ENCODE measurements at regions not wholly inside any gene's neighbourhood (a gene's known extent, or its start where the extent isn't known, plus 50 kb on each side); places are given as distances from the start of the nearest gene placed in this dataset.
A peak's percentile ranks its signal among the peaks of the same experiment; 100 is the strongest.
"Not testable (repeated sequence)": the region's sequence is repeated elsewhere in the genome, so short reads cannot be mapped to it uniquely, and the experiment has no call there.

DNA sequence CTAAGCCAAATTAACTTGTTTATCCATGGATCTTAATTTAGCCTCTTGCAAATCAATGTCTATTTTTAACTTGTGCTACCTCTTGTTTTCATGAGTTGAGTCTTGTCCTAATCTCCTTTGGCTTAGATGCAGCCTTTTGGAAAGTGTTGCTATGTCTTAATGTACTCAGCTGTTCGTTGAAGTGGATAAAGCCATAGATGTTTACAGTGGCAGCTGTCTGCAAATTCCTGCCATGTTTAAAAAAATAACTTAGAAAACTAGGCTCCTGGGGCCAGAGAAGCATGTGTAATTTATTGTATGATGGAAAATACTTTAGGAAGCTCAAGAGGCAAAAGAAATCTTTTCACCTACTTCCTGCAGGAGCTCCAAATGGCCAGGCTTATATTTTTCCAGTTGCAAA is 253.1 kb upstream of the RHOBTB1 start:
- peak; percentile 32 for DNase-seq (ENCODE audit: low spot score)
- 38% methylated on average over 1 of the region's 1 CpG for WGBS (ENCODE audit: low lambda C conversion rate, missing lambda C conversion rate)
- Histone ChIP-seq H3K79me2 (no peaks in the 10 kb centered on the region), H3K9me3 (ENCODE audit: low read depth) (no peaks in the 10 kb centered on the region), H3K27me3 (no peaks in the 10 kb centered on the region), H3K9me2 (replicated peaks; ENCODE audit: insufficient read depth) (no peaks in the 10 kb centered on the region), H3K27ac (peak overlapping the region; percentile 58), H2AFZ (no peak overlapping the region), H3K4me1 (ENCODE audit: insufficient read depth) (no peaks in the 10 kb centered on the region), H3K4me3 (no peak overlapping the region), H3K36me3 (replicated peaks; ENCODE audit: insufficient read depth, low read depth) (no peaks in the 10 kb centered on the region), H4K20me1 (ENCODE audit: insufficient read depth, poor library complexity, severe bottlenecking) (no peaks in the 10 kb centered on the region), H3K4me2 (no peak overlapping the region)
- peak; percentile 57 for TF ChIP-seq EZH2phosphoT487 (IDR thresholded peaks at IDR 0.05; ENCODE audit: low read depth, severe bottlenecking, unreplicated experiment)
- TF ChIP-seq, protein P1, sequence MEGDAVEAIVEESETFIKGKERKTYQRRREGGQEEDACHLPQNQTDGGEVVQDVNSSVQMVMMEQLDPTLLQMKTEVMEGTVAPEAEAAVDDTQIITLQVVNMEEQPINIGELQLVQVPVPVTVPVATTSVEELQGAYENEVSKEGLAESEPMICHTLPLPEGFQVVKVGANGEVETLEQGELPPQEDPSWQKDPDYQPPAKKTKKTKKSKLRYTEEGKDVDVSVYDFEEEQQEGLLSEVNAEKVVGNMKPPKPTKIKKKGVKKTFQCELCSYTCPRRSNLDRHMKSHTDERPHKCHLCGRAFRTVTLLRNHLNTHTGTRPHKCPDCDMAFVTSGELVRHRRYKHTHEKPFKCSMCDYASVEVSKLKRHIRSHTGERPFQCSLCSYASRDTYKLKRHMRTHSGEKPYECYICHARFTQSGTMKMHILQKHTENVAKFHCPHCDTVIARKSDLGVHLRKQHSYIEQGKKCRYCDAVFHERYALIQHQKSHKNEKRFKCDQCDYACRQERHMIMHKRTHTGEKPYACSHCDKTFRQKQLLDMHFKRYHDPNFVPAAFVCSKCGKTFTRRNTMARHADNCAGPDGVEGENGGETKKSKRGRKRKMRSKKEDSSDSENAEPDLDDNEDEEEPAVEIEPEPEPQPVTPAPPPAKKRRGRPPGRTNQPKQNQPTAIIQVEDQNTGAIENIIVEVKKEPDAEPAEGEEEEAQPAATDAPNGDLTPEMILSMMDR (IDR thresholded peaks at IDR 0.05; ENCODE audit: poor library complexity): no peak

DNA sequence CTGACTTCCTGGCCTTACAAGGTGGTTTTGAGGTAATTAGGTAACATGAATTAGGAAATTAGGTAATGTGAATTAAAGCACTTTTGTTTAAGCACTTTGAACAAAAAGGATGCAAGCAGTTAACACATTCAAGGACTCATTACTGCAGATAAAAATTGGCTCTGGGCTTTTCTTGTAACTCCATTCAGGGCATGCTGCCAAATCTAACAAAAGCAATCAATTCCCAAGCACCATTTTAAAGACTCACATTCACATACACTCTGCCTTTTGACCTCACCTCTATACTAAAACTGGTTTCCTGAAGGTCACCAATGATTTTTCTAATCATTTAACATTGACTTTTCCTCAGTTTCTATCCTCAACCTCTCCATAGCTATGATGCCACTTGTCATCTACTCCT is 251.2 kb upstream of the RHOBTB1 start:
- H3K9me3 ChIP-seq (ENCODE audit: low read depth): no peaks in the 10 kb centered on the region
- TF ChIP-seq EZH2 (IDR thresholded peaks at IDR 0.05; ENCODE audit: borderline replicate concordance): no peak
- TF ChIP-seq EZH2phosphoT487 (IDR thresholded peaks at IDR 0.05; ENCODE audit: low read depth, severe bottlenecking, unreplicated experiment): no peak
- TF ChIP-seq, protein P1 (IDR thresholded peaks at IDR 0.05; ENCODE audit: poor library complexity): no peak
- no peaks in the 10 kb centered on the region for H3K27me3 ChIP-seq
- no peak overlapping the region for H3K27ac ChIP-seq
- no peaks in the 10 kb centered on the region for H3K36me3 ChIP-seq (replicated peaks; ENCODE audit: insufficient read depth, low read depth)
- H2AFZ ChIP-seq: no peak overlapping the region
- no peaks in the 10 kb centered on the region for H3K4me1 ChIP-seq (ENCODE audit: insufficient read depth)
- no peaks in the 10 kb centered on the region for H4K20me1 ChIP-seq (ENCODE audit: insufficient read depth, poor library complexity, severe bottlenecking)
- DNase-seq (ENCODE audit: low spot score): no peak
- no peaks in the 10 kb centered on the region for H3K79me2 ChIP-seq
- H3K4me3 ChIP-seq: no peak overlapping the region
- H3K9me2 ChIP-seq (replicated peaks; ENCODE audit: insufficient read depth): no peaks in the 10 kb centered on the region
- H3K4me2 ChIP-seq: no peak overlapping the region

DNA sequence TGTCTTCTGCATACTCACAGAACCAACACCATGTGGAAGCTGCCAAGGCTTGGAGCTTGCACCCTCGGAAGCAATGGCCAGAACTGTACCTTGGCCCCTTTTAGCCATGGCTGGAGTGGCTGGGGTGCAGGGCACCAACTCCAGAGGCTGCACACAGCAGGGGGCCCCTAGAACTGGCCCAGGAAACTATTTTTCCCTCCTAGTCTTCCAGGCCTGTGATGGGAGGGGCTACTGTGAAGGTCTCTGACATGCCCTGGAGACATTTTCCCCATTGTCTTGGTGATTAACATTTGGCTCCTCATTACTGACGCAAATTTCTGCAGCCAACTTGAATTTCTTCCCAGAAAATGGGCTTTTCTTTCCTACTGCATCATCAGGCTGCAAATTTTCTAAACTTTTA is 248.6 kb upstream of the RHOBTB1 start:
- not testable (repeated sequence) for H3K27me3 ChIP-seq; DNase-seq (ENCODE audit: low spot score); H3K36me3 ChIP-seq (replicated peaks; ENCODE audit: insufficient read depth, low read depth); H3K4me3 ChIP-seq; H3K9me3 ChIP-seq (ENCODE audit: low read depth); H3K4me2 ChIP-seq; H3K27ac ChIP-seq; H3K9me2 ChIP-seq (replicated peaks; ENCODE audit: insufficient read depth); H3K79me2 ChIP-seq; H3K4me1 ChIP-seq (ENCODE audit: insufficient read depth); H4K20me1 ChIP-seq (ENCODE audit: insufficient read depth, poor library complexity, severe bottlenecking); H2AFZ ChIP-seq
- WGBS (ENCODE audit: low lambda C conversion rate, missing lambda C conversion rate): 90% methylated on average over 2 of the region's 2 CpGs

DNA sequence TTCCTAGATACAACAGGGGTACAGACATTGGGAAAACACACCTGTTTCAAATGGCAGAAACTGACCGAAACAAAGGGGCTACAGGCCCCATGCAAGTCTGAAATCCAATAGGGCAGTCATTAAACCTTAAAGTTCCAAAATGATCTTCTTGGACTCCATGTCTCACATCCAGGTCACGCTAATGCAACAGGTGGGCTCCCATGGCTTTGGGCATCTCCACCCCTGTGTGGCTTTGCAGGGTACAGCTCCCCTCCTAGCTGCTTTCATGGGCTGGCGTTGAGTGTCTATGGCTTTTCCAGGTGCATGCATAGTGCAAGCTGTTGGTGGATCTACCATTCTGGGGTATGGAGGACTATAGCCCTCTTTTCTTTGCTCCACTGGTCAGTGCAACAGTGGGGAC is 248.1 kb upstream of the RHOBTB1 start:
- Histone ChIP-seq H3K79me2 (no peaks in the 10 kb centered on the region), H3K27me3 (no peaks in the 10 kb centered on the region), H3K4me2 (no peak overlapping the region), H3K9me3 (ENCODE audit: low read depth) (no peaks in the 10 kb centered on the region), H3K9me2 (replicated peaks; ENCODE audit: insufficient read depth) (no peaks in the 10 kb centered on the region), H3K36me3 (replicated peaks; ENCODE audit: insufficient read depth, low read depth) (no peaks in the 10 kb centered on the region), H3K4me3 (no peak overlapping the region), H3K27ac (no peak overlapping the region), H4K20me1 (ENCODE audit: insufficient read depth, poor library complexity, severe bottlenecking) (no peaks in the 10 kb centered on the region), H2AFZ (no peak overlapping the region), H3K4me1 (ENCODE audit: insufficient read depth) (no peaks in the 10 kb centered on the region)
- TF ChIP-seq, protein P1 (IDR thresholded peaks at IDR 0.05; ENCODE audit: poor library complexity): no peak
- no peak for TF ChIP-seq EZH2 (IDR thresholded peaks at IDR 0.05; ENCODE audit: borderline replicate concordance)
- TF ChIP-seq EZH2phosphoT487 (IDR thresholded peaks at IDR 0.05; ENCODE audit: low read depth, severe bottlenecking, unreplicated experiment): no peak
- 94% methylated on average over 3 of the region's 3 CpGs for WGBS (ENCODE audit: low lambda C conversion rate, missing lambda C conversion rate)
- DNase-seq (ENCODE audit: low spot score): no peak
